Thoracic aorta (tissue), 2 donors: ENCODE measurements at regions not wholly inside any gene's neighbourhood (a gene's known extent, or its start where the extent isn't known, plus 50 kb on each side); places are given as distances from the start of the nearest gene placed in this dataset.

Source experiments
- ATAC-seq: fragments of 150-250 bp; one replicate; pipeline ENCODE4 v1.8.0; 2017; ENCODE audit warnings: low read depth; ENCODE audit not compliant: insufficient number of reproducible peaks, low FRiP score
- DNase-seq: peaks from one replicate; pipeline ENCODE4 v3.0.0-alpha.2; 2020; ENCODE audit warnings: low spot score
- H3K27ac ChIP-seq, 2 donors: fragments of 200-600 bp; sonication (generic); 1 replicate in 1 of 2; 2 replicates in 1 of 2; pipeline ENCODE4 v1.5.1; 2016; ENCODE audit warnings: mild to moderate bottlenecking in 2 of 2, moderate library complexity in 2 of 2
- H3K27me3 ChIP-seq: fragments of 200-600 bp; sonication (generic); replicated peaks from 2 replicates; pipeline ENCODE4 v1.6.0; 2016; ENCODE audit warnings: mild to moderate bottlenecking; ENCODE audit not compliant: insufficient read depth
- H3K36me3 ChIP-seq: fragments of 200-600 bp; sonication (generic); one replicate; pipeline ENCODE4 v1.5.1; 2016
- H3K4me1 ChIP-seq, 2 donors: fragments of 200-600 bp; sonication (generic); 1 replicate in 1 of 2; 2 replicates in 1 of 2; pipeline versions ENCODE4 v1.5.1 to v1.6.0; 2016; ENCODE audit warnings: low read depth in 2 of 2, mild to moderate bottlenecking in 1 of 2; ENCODE audit not compliant: control insufficient read depth in 1 of 2
- H3K4me3 ChIP-seq: fragments of 200-600 bp; sonication (generic); 2 replicates; pipeline ENCODE4 v1.5.1; 2016; ENCODE audit warnings: mild to moderate bottlenecking
- H3K9me3 ChIP-seq: fragments of 200-600 bp; sonication (generic); 2 replicates; pipeline ENCODE4 v1.5.1; 2016
- CTCF ChIP-seq: fragments of 200-600 bp; sonication (generic); IDR thresholded peaks from one replicate; pipeline ENCODE4 v1.5.1; 2019; ENCODE audit warnings: antibody characterized with exemption

- DNase-seq (no peak), ATAC-seq (no peak)
- H3K9me3 ChIP-seq, result no peaks in the 10 kb centered on the region
- no peak for TF ChIP-seq CTCF
- no peak overlapping the region for H3K27ac ChIP-seq
- H3K4me1 ChIP-seq, result no peaks in the 10 kb centered on the region
- no peaks in the 10 kb centered on the region for H3K27me3 ChIP-seq
- no peaks in the 10 kb centered on the region for H3K36me3 ChIP-seq
- H3K4me3 ChIP-seq, result no peak overlapping the region
Measured at GRCh38 chr12:113571713-113572112, 100.0 kb upstream of the LHX5 start.

- Histone ChIP-seq H3K9me3 (no peaks in the 10 kb centered on the region), H3K36me3 (no peaks in the 10 kb centered on the region), H3K27me3 (no peaks in the 10 kb centered on the region), H3K4me1 (no peaks in the 10 kb centered on the region), H3K27ac (no peak overlapping the region), H3K4me3 (no peak overlapping the region)
- no peak for DNase-seq
- TF ChIP-seq CTCF, result no peak
- no peak for ATAC-seq
Measured at GRCh38 chr12:113569806-113570205, 98.1 kb upstream of the LHX5 start.

- ATAC-seq (no peak), DNase-seq (no peak)
- no peaks in the 10 kb centered on the region for H3K27me3 ChIP-seq
- H3K4me1 ChIP-seq, result no peaks in the 10 kb centered on the region
- no peak for TF ChIP-seq CTCF
- H3K27ac ChIP-seq, result no peak overlapping the region
- no peak overlapping the region for H3K4me3 ChIP-seq
- H3K36me3 ChIP-seq, result no peaks in the 10 kb centered on the region
- H3K9me3 ChIP-seq, result no peaks in the 10 kb centered on the region
Measured at GRCh38 chr12:113568021-113568420, 96.3 kb upstream of the LHX5 start.

- no peaks in the 10 kb centered on the region for H3K9me3 ChIP-seq
- no peak for ATAC-seq
- H3K36me3 ChIP-seq, result no peaks in the 10 kb centered on the region
Measured at GRCh38 chr12:113565368-113565767, 93.7 kb upstream of the LHX5 start.

GRCh38 chr12:113561068-113561780 is 89.6 kb upstream of the LHX5 start:
- H3K4me1 ChIP-seq, result no peaks in the 10 kb centered on the region
- no peaks in the 10 kb centered on the region for H3K9me3 ChIP-seq
- ATAC-seq (no peak), DNase-seq (no peak)
- H3K27ac ChIP-seq, result no peak overlapping the region
- H3K4me3 ChIP-seq, result no peak overlapping the region
- H3K36me3 ChIP-seq, result no peaks in the 10 kb centered on the region
- no peaks in the 10 kb centered on the region for H3K27me3 ChIP-seq
- no peak for TF ChIP-seq CTCF

More at GRCh38 chr12:113565368-113565767, 93.7 kb upstream of the LHX5 start:
- TF ChIP-seq CTCF, result no peak
- no peaks in the 10 kb centered on the region for H3K4me1 ChIP-seq
- H3K27me3 ChIP-seq, result no peaks in the 10 kb centered on the region
- DNase-seq, result no peak
- no peak overlapping the region for H3K27ac ChIP-seq
- H3K4me3 ChIP-seq, result no peak overlapping the region
